ENCODE measurements at regions not wholly inside any gene's neighbourhood (a gene's known extent, or its start where the extent isn't known, plus 50 kb on each side); places are given as distances from the start of the nearest gene placed in this dataset.

DNA sequence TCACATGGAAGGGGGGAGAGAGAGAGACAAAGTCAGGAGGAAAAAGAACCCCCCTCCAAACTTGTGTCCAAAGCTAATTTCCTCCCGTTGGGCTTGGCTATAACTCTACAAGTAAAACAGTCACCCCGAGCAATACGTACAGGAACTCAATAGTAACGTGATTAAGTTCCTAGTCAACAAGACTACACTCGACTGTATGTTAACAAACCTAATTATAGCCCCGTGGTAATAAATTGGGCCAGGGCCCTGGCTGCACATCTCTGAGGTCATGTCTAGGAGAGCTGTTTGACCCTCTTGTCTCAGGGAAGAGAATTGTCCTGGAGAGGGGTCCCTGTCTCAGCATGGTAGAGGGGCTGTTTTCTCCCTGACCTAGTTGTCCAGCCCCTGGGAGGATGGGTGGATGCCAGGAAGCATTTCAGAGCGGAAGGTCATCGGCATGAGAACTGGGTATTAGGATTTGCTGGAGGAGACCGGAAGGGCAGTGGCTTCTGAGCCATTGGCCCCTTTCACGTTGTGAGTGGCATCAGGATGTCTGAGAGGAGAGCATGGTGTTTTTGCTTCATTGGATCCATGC is 60.2 kb upstream of the COMTD1 start:
- H3K4me1 Mint-ChIP-seq (ENCODE audit: unreplicated experiment) = peaks cover 7% of the 10 kb centered on the region
- H3K36me3 Mint-ChIP-seq (ENCODE audit: unreplicated experiment) = no peaks in the 10 kb centered on the region

DNA sequence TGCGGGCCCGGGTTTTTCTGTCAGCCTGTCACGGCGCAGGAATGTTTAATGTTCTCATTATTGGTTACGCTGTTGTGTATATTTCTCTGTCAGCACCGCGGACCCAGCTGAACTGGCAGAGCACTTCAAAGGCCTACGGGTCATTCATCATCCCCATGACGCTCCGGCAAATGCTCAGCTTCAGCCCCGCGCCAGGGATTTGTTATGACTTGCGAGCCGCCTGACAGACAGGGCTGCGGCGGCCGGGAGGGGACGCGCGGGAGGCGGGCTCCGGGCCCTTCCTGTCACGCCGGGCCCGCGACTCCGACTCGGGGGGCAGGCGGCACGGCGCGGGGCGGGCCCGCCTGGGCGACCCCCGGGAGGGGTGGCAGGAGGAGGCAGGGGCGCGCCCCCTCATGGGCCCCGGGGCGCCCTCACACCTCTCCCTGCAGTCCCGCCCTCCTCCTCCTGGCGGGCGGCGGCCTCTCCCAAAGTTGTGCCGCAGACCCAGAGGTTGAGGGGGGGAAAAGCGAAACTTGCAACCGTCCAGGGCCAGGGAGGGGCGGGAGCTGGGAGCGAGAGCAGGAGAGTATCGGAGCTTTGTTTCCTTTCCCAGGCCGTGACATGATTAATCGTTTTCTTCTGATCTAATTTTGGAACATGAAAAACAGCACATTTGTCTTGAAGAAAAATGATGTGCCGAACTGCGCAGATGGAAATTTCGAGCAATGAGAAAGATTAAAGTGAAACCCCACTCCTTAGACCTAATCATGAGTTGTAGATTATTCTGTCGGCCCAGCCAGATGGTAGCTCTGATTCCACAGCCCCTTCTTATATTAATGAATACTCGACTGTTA is 59.3 kb upstream of the COMTD1 start:
- Mint-ChIP-seq H3K27me3 (ENCODE audit: unreplicated experiment) (no peaks in the 10 kb centered on the region), H3K36me3 (ENCODE audit: unreplicated experiment) (no peaks in the 10 kb centered on the region), H3K9me3 (ENCODE audit: unreplicated experiment) (no peaks in the 10 kb centered on the region), H3K4me1 (ENCODE audit: unreplicated experiment) (peaks cover 7% of the 10 kb centered on the region), H3K4me3 (ENCODE audit: unreplicated experiment) (peak overlapping the region; percentile 73), H3K27ac (ENCODE audit: unreplicated experiment) (peak overlapping the region; percentile 49)
- peak; percentile 88 for DNase-seq (ENCODE audit: extremely low spot score, unreplicated experiment)
- TF ChIP-seq, protein P1, sequence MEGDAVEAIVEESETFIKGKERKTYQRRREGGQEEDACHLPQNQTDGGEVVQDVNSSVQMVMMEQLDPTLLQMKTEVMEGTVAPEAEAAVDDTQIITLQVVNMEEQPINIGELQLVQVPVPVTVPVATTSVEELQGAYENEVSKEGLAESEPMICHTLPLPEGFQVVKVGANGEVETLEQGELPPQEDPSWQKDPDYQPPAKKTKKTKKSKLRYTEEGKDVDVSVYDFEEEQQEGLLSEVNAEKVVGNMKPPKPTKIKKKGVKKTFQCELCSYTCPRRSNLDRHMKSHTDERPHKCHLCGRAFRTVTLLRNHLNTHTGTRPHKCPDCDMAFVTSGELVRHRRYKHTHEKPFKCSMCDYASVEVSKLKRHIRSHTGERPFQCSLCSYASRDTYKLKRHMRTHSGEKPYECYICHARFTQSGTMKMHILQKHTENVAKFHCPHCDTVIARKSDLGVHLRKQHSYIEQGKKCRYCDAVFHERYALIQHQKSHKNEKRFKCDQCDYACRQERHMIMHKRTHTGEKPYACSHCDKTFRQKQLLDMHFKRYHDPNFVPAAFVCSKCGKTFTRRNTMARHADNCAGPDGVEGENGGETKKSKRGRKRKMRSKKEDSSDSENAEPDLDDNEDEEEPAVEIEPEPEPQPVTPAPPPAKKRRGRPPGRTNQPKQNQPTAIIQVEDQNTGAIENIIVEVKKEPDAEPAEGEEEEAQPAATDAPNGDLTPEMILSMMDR (IDR thresholded peaks at IDR 0.05) = peak; percentile 45

More for the DNA sequence above, 60.2 kb upstream of the COMTD1 start:
- no peaks in the 10 kb centered on the region for H3K27me3 Mint-ChIP-seq (ENCODE audit: unreplicated experiment)
- no peak overlapping the region for H3K4me3 Mint-ChIP-seq (ENCODE audit: unreplicated experiment)
- peak; percentile 57 for DNase-seq (ENCODE audit: extremely low spot score, unreplicated experiment)
- H3K9me3 Mint-ChIP-seq (ENCODE audit: unreplicated experiment) = no peaks in the 10 kb centered on the region
- no peak overlapping the region for H3K27ac Mint-ChIP-seq (ENCODE audit: unreplicated experiment)
- TF ChIP-seq, protein P1 (IDR thresholded peaks at IDR 0.05) = no peak

DNA sequence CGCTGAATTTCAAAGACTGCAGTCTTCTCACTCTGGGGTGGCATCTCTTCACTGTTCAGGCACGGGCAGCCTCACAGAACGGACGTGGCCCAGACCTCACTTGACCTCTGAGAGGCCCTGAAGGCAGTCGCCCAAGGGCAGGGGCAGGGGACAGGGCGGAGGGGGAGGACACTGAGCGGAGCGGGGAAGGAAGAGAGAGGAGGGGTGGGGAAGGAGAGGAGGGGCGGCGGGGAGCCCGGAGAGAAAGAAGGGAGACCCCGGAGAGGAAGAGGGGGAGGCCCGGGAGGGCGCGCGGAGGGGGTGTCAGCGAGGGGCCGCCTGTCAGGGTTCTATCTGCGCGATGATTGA is 58.7 kb upstream of the COMTD1 start:
- no peaks in the 10 kb centered on the region for H3K9me3 Mint-ChIP-seq (ENCODE audit: unreplicated experiment)
- DNase-seq (ENCODE audit: extremely low spot score, unreplicated experiment) = no peak
- peak overlapping the region; percentile 49 for H3K27ac Mint-ChIP-seq (ENCODE audit: unreplicated experiment)
- TF ChIP-seq, protein P1 (IDR thresholded peaks at IDR 0.05) = no peak
- peaks cover 7% of the 10 kb centered on the region for H3K4me1 Mint-ChIP-seq (ENCODE audit: unreplicated experiment)
- H3K27me3 Mint-ChIP-seq (ENCODE audit: unreplicated experiment) = no peaks in the 10 kb centered on the region
- H3K36me3 Mint-ChIP-seq (ENCODE audit: unreplicated experiment) = no peaks in the 10 kb centered on the region
- H3K4me3 Mint-ChIP-seq (ENCODE audit: unreplicated experiment) = peak overlapping the region; percentile 73

DNA sequence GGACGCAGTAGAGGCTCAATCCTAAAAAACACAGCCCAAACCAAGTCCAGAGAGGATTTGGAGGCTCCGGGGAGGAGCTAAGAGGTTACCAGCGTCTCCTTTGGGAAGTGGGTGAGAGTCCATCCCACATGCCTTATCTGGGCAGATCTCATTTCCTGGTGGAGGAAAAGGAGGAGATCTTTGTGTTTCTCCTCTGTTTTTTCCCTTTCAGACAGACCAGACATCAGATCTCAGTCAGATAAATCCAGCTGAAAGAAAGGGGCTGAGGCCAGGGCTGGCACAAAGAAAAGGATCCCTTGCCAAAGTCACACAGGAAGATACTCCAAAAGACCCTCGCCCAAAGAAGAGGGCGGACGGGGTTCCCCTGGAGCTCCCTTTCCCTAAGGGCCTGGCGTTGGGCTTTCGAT is 58.3 kb upstream of the COMTD1 start:
- H3K4me3 Mint-ChIP-seq (ENCODE audit: unreplicated experiment) = peak overlapping the region; percentile 73
- peak; percentile 63 for DNase-seq (ENCODE audit: extremely low spot score, unreplicated experiment)
- TF ChIP-seq, protein P1 (IDR thresholded peaks at IDR 0.05) = no peak
- no peak overlapping the region for H3K27ac Mint-ChIP-seq (ENCODE audit: unreplicated experiment)
- no peaks in the 10 kb centered on the region for H3K27me3 Mint-ChIP-seq (ENCODE audit: unreplicated experiment)
- H3K4me1 Mint-ChIP-seq (ENCODE audit: unreplicated experiment) = peaks cover 7% of the 10 kb centered on the region
- H3K9me3 Mint-ChIP-seq (ENCODE audit: unreplicated experiment) = no peaks in the 10 kb centered on the region
- no peaks in the 10 kb centered on the region for H3K36me3 Mint-ChIP-seq (ENCODE audit: unreplicated experiment)

DNA sequence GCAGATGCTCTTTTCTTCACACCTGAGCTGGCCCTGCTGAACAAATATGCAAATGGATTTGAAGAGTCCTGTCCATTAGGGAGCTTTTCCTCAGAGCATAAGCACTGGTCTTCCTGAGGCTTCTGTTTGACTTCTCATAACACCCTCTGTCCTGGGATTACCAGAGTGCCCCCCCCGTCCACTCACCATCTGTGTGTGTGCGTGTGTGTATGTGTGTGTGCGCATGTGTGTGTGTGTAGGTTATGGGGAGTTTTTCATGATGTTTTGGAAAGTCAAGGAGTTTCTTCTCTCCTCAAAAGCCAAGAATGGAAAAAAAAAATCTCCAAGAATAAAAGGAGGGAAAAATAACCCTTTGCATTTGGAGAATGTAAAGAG is 57.7 kb upstream of the COMTD1 start:
- Mint-ChIP-seq H3K36me3 (ENCODE audit: unreplicated experiment) (no peaks in the 10 kb centered on the region), H3K9me3 (ENCODE audit: unreplicated experiment) (no peaks in the 10 kb centered on the region), H3K27ac (ENCODE audit: unreplicated experiment) (no peak overlapping the region), H3K4me3 (ENCODE audit: unreplicated experiment) (no peak overlapping the region), H3K27me3 (ENCODE audit: unreplicated experiment) (no peaks in the 10 kb centered on the region), H3K4me1 (ENCODE audit: unreplicated experiment) (peaks cover 7% of the 10 kb centered on the region)
- TF ChIP-seq, protein P1 (IDR thresholded peaks at IDR 0.05) = no peak
- DNase-seq (ENCODE audit: extremely low spot score, unreplicated experiment) = peak; percentile 30

Measured in osteocyte (in vitro differentiated cells).